Fibroblast of pulmonary artery (primary cell): ENCODE measurements at regions not wholly inside any gene's neighbourhood (a gene's known extent, or its start where the extent isn't known, plus 50 kb on each side); places are given as distances from the start of the nearest gene placed in this dataset.

ENCODE experiments used
- DNase-seq: peaks from one replicate; pipeline ENCODE4 v3.0.0-alpha.2; 2010; ENCODE audit warnings: low read depth
- H3K4me3 ChIP-seq: replicated peaks from 2 replicates; pipeline ENCODE4 v1.5.1; 2011; ENCODE audit warnings: low read depth, mild to moderate bottlenecking, control low read depth, low read length, moderate library complexity
- TF ChIP-seq, protein P1 (sequence below): IDR thresholded peaks from 2 replicates; pipeline ENCODE4 v1.5.1; 2011; ENCODE audit warnings: mild to moderate bottlenecking, control low read depth, low read length, inconsistent platforms; ENCODE audit errors: missing control alignments

DNA sequence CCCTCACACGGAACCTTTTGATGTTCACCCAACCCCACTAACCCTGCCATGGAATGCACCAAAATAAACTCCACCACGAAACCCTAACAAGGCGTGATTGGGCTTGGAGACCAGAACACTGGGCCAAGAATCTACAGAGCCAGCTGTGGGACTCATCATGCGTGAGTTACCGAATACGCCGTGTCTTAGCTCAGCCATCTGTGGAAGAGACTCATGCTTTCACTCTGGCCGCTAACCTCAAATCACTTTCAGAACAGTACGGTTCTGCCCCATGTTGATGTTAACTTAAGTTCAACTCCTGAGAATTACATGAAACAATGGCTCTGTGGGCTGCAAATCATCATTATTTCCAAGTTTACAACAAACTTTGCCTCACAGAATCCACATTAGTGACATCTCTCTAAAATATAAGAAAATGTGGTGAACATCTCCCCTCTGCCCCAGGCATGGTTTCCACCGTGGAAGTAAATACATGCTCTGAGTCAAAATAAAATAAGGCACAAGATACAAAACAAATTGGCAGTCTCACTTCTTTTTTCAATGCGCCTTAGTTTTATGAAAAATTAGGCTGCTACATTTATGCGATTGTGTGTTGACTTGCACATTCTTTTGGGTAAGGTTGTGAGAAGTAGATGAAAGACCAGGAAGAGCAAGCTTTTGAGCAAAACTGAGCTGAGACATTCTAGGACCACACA is 308.9 kb upstream of the EXOC2 start:
- TF ChIP-seq, protein P1, sequence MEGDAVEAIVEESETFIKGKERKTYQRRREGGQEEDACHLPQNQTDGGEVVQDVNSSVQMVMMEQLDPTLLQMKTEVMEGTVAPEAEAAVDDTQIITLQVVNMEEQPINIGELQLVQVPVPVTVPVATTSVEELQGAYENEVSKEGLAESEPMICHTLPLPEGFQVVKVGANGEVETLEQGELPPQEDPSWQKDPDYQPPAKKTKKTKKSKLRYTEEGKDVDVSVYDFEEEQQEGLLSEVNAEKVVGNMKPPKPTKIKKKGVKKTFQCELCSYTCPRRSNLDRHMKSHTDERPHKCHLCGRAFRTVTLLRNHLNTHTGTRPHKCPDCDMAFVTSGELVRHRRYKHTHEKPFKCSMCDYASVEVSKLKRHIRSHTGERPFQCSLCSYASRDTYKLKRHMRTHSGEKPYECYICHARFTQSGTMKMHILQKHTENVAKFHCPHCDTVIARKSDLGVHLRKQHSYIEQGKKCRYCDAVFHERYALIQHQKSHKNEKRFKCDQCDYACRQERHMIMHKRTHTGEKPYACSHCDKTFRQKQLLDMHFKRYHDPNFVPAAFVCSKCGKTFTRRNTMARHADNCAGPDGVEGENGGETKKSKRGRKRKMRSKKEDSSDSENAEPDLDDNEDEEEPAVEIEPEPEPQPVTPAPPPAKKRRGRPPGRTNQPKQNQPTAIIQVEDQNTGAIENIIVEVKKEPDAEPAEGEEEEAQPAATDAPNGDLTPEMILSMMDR = no peak
- no peak overlapping the region for H3K4me3 ChIP-seq
- DNase-seq = no peak

DNA sequence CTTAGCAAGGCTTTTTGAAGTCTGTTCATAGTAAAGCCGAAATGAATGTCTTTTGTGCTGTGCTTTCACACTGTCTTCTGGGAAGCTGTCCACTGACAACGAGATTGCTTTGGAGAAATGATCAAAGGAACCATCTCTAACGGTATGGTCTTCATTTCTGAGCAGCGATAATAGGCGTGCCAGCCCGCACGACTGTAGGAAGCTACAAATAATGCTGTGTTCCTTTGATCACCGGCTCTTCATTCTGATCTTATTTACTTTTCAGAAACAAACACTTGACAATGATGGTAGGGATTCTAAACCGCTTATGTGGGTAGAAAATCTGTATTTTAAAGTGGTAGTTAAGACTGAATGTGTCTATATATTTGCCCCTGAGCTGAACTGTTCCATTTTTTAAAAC is 306.6 kb upstream of the EXOC2 start:
- H3K4me3 ChIP-seq = no peak overlapping the region
- no peak for DNase-seq
- TF ChIP-seq, protein P1 = no peak

DNA sequence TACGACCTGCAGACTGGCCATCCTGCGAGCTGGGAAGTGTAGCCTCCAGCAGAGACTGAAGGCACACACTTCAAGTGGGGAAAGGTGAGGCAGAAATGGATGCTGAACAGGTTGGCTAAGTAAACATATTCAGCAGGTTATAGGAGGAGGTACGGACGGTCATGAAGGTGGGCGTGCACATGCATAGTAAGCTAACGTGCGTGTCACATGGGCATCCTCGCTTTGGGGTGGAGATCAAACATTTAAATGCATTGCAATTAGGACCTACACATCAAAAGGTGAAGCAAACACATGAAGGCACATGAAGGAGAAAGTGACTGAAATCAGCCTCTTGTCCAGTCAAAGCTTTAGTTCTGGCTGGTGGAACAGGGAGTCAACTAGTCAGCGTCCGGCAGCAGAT is 305.6 kb upstream of the EXOC2 start:
- H3K4me3 ChIP-seq = no peak overlapping the region
- DNase-seq = no peak
- TF ChIP-seq, protein P1 = no peak

DNA sequence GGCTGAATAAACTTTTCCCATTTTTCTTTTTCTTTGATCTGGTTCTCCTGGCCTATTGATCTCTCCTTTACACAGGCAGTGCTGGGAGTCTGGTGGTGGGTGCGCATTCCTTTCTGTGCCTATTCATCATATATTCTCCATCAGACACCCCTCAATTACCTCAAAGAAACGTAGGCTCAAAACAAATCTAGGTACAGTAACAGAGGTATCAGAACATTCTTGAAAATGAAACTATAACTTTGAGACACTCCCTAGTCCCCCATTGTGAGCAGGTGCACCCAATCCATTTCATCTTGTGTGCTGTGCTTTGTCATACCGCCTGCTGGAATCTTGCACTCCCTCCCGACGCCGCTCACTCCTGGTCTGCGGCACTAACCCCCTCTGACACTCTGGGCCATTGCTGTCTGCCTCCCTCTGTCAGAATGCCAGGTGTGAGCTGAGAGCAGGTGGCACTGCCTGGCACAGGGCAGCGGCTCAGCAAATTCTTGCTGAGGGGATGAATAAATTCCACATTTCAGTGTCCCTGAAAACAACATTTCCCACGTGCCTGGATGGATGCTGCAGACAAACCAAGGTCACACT is 303.4 kb upstream of the EXOC2 start:
- H3K4me3 ChIP-seq = no peak overlapping the region
- TF ChIP-seq, protein P1 = no peak
- no peak for DNase-seq

DNA sequence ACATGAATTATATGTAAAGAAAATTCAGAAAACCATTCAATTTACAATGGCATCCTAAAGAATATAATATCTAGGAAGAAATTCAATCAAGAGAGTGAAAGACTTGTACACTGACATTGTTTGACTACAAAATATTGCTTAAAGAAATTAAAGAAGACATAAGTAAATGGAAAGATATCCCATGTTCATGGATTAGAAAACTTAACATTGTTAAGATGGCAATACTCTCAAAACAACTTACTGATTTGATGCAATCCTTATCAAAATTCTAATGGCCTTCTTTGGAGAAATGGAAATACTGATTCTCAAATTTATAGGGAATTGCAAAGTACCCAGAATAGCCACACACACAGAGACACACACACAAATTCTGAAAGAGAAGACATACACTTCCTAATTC is 298.3 kb upstream of the EXOC2 start:
- no peak for DNase-seq
- H3K4me3 ChIP-seq = no peak overlapping the region
- TF ChIP-seq, protein P1 = no peak

DNA sequence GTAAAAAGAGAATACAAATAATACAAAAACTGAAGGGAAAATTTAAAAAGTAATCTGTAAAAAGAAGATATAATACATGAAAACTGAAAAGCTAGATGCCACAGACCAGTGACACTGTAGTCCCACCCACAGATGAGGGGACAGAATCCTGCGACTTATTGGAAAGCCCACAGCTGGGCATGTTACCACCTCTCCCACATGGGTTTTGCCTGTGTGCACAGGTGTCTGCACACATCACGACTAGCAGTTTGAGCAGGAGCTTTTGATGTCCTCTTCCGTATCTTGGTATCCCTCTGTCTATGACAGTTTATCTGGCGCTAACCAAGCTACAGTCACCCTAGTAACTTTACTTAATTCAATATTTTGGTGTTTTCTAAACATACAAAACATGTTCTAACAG is 291.1 kb upstream of the EXOC2 start:
- DNase-seq = no peak
- TF ChIP-seq, protein P1 = no peak
- no peak overlapping the region for H3K4me3 ChIP-seq
